ENCODE measurements at regions not wholly inside any gene's neighbourhood (a gene's known extent, or its start where the extent isn't known, plus 50 kb on each side); places are given as distances from the start of the nearest gene placed in this dataset.
"Not testable (repeated sequence)": the region's sequence is repeated elsewhere in the genome, so short reads cannot be mapped to it uniquely, and the experiment has no call there.

DNA sequence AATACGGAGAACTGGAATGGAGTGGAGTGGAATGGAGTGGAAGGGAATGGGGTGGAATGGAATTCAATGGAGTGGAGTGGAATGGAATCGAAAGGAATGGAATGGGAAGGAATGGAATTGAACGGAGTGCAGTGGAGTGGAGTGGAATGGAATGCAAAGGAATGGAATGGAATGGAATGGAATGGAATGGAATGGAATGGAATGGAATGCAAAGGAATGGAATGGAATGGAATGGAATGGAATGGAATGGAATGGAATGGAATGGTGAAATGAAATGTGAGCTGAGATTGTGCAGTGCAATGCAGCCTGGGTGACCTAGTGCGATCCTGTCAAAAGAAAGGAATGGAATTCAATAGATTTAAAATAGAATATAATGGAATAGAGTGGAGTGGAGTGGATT lies 357.3 kb upstream of the WSB1 start:
- CTCF ChIA-PET; ATAC-seq; DNase-seq; H3K4me3 Mint-ChIP-seq; H3K9me3 Mint-ChIP-seq (ENCODE audit: insufficient read depth); H3K36me3 Mint-ChIP-seq (ENCODE audit: low read depth); POLR2A ChIA-PET; H3K27ac Mint-ChIP-seq; H3K4me1 Mint-ChIP-seq (ENCODE audit: low read depth); H3K27me3 Mint-ChIP-seq (ENCODE audit: low read depth): not testable (repeated sequence)

DNA sequence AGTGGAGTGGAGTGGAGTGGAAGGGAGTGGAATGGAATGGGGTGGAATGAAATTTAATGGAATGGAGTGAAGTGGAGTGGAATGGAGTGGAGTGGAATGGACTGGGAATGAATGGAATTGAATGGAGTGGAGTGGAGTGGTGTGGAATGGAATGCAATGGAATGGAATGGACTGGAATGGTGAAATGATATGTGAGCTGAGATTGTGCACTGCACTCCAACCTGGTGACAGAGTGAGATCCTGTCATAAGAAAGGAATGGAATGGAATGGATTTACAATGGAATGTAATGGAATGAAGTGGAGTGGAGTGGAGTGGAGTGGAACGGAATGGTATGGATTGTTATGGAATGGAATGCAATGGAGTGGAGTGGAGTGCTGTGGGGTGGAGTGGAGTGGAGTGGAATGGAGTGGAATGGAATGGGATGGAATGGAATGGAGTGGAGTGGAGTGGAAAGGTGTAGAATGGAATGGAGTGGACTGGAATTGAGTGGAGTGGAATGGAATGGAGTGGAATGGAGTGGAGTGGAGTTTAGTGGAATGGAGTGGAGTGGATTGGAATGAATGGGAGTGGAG lies 356.1 kb upstream of the WSB1 start:
- H3K9me3 Mint-ChIP-seq (ENCODE audit: insufficient read depth); CTCF ChIA-PET; ATAC-seq; H3K27me3 Mint-ChIP-seq (ENCODE audit: low read depth); POLR2A ChIA-PET; H3K4me1 Mint-ChIP-seq (ENCODE audit: low read depth); DNase-seq; H3K36me3 Mint-ChIP-seq (ENCODE audit: low read depth); H3K4me3 Mint-ChIP-seq; H3K27ac Mint-ChIP-seq: not testable (repeated sequence)

- H3K27me3 Mint-ChIP-seq (ENCODE audit: low read depth); H3K27ac Mint-ChIP-seq; DNase-seq; H3K9me3 Mint-ChIP-seq (ENCODE audit: insufficient read depth); CTCF ChIA-PET; H3K4me3 Mint-ChIP-seq; POLR2A ChIA-PET; H3K4me1 Mint-ChIP-seq (ENCODE audit: low read depth); H3K36me3 Mint-ChIP-seq (ENCODE audit: low read depth); ATAC-seq: not testable (repeated sequence)
Observed at GRCh38 chr17:26939755-26940154, 354.2 kb upstream of the WSB1 start.

DNA sequence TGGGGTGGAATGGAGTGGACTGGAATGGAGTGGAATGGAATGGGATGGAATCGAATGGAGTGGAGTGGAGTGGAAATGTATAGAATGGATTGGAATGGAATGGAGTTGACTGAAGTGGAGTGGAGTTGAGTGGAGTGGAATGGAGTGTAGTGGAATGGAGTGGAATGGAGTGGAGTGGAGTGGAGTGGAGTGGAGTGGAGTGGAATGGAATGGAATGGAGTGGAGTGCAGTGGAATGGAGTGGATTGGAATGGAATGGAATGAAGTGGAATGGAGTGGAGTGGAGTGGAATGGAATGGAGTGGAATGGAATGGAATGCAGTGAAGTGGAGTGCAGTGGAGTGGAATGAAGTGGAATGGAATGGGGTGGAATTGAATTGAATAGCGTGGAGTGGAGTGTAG lies 353.3 kb upstream of the WSB1 start:
- POLR2A ChIA-PET; H3K27me3 Mint-ChIP-seq (ENCODE audit: low read depth); CTCF ChIA-PET; H3K9me3 Mint-ChIP-seq (ENCODE audit: insufficient read depth); H3K4me3 Mint-ChIP-seq; H3K4me1 Mint-ChIP-seq (ENCODE audit: low read depth); H3K27ac Mint-ChIP-seq; ATAC-seq; DNase-seq; H3K36me3 Mint-ChIP-seq (ENCODE audit: low read depth): not testable (repeated sequence)

GRCh38 chr17:26962255-26963162 lies 331.4 kb upstream of the WSB1 start:
- Mint-ChIP-seq H3K36me3 (ENCODE audit: low read depth) (peaks cover 4% of the 10 kb centered on the region), H3K27me3 (ENCODE audit: low read depth) (peaks cover 9% of the 10 kb centered on the region), H3K4me1 (ENCODE audit: low read depth) (no peaks in the 10 kb centered on the region), H3K27ac (no peak overlapping the region), H3K9me3 (ENCODE audit: insufficient read depth) (peaks cover 4% of the 10 kb centered on the region), H3K4me3 (peak overlapping the region; percentile 26)
- DNase-seq (no peak), ATAC-seq (no peak)
- ChIA-PET POLR2A (no interaction called here), CTCF (no interaction called here)

DNA sequence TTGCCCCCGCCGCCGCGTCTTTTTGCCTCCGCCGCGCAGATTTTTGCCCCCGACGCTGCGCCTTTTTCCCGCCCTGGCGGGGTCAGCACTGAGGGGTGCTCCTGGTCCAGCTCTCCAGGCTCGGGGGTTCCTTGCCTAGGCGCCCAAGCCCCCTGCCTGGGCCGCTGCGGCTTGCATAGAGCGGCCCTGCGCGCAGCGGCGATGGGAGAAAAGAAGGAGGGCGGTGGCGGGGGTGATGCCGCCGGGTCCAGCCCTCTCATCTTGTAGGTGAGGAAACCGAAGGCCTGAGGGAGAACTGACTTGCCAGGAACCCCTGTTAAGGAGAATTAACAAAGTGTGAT lies 330.8 kb upstream of the WSB1 start:
- ATAC-seq (no peak), DNase-seq (no peak)
- Mint-ChIP-seq H3K36me3 (ENCODE audit: low read depth) (peaks cover 4% of the 10 kb centered on the region), H3K9me3 (ENCODE audit: insufficient read depth) (peaks cover 4% of the 10 kb centered on the region), H3K27me3 (ENCODE audit: low read depth) (peaks cover 9% of the 10 kb centered on the region), H3K27ac (no peak overlapping the region), H3K4me1 (ENCODE audit: low read depth) (no peaks in the 10 kb centered on the region), H3K4me3 (no peak overlapping the region)
- ChIA-PET POLR2A (no interaction called here), CTCF (no interaction called here)

- H3K4me3 Mint-ChIP-seq; DNase-seq; ATAC-seq; CTCF ChIA-PET; POLR2A ChIA-PET; H3K4me1 Mint-ChIP-seq (ENCODE audit: low read depth); H3K36me3 Mint-ChIP-seq (ENCODE audit: low read depth); H3K27ac Mint-ChIP-seq; H3K27me3 Mint-ChIP-seq (ENCODE audit: low read depth): not testable (repeated sequence)
- H3K9me3 Mint-ChIP-seq (ENCODE audit: insufficient read depth) = peaks cover 10% of the 10 kb centered on the region
Observed at GRCh38 chr17:26965898-26966624, 327.9 kb upstream of the WSB1 start.

DNA sequence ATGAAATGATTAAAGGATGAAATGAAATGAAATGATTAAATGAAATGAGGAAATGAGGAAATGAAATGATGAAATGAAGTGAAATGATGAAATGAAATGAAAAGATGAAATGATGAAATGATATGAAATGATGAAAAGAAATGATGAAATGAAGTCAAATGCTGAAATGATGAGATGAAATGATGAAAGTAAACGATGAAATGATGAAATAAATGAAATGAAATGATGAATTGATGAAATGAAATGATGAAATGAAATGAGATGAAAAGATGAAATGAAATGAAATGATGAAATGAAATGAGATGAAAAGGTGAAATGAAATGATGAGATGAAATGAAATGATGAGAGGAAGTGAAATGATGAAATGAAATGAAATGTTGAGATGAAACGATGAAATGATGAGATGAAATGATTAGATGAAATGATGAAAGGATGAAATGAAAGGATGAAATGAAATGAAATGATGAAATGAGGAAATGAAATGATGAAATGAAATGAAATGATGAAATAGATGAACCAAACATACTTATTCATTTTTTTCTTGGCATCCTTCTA lies 327.2 kb upstream of the WSB1 start:
- CTCF ChIA-PET; H3K4me3 Mint-ChIP-seq; H3K27me3 Mint-ChIP-seq (ENCODE audit: low read depth); H3K36me3 Mint-ChIP-seq (ENCODE audit: low read depth); POLR2A ChIA-PET; H3K27ac Mint-ChIP-seq; ATAC-seq; H3K4me1 Mint-ChIP-seq (ENCODE audit: low read depth); DNase-seq: not testable (repeated sequence)
- peaks cover 10% of the 10 kb centered on the region for H3K9me3 Mint-ChIP-seq (ENCODE audit: insufficient read depth)

- H3K27ac Mint-ChIP-seq; ATAC-seq; H3K27me3 Mint-ChIP-seq (ENCODE audit: low read depth); H3K4me1 Mint-ChIP-seq (ENCODE audit: low read depth); CTCF ChIA-PET; DNase-seq; H3K4me3 Mint-ChIP-seq; POLR2A ChIA-PET; H3K36me3 Mint-ChIP-seq (ENCODE audit: low read depth): not testable (repeated sequence)
- H3K9me3 Mint-ChIP-seq (ENCODE audit: insufficient read depth) = peaks cover 11% of the 10 kb centered on the region
Observed at GRCh38 chr17:26981845-26982425, 312.0 kb upstream of the WSB1 start.

DNA sequence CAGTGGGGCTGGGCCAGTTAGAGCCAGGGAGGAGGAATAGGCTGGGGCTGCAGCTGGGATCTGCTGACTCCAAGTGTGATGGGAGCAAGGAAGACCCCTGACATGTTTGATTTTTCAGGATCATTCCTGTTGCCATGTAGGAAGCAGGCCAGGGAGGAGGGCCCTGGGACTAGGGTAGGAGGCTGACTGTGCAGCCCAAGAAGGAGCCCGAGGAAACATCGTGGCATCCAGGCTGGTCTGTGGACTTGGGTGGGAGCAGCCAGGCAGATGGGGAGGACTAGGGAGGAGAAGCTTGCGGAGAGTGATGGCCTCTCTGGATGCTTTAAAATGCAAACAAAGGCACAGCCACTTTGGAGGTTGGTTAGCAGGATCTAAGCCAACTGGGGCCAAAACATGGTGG lies 311.4 kb upstream of the WSB1 start:
- POLR2A ChIA-PET; ATAC-seq; CTCF ChIA-PET; H3K27ac Mint-ChIP-seq; H3K36me3 Mint-ChIP-seq (ENCODE audit: low read depth); H3K27me3 Mint-ChIP-seq (ENCODE audit: low read depth); DNase-seq; H3K4me3 Mint-ChIP-seq; H3K4me1 Mint-ChIP-seq (ENCODE audit: low read depth): not testable (repeated sequence)
- H3K9me3 Mint-ChIP-seq (ENCODE audit: insufficient read depth) = peaks cover 11% of the 10 kb centered on the region

- POLR2A ChIA-PET; ATAC-seq; CTCF ChIA-PET; H3K4me3 Mint-ChIP-seq; H3K27me3 Mint-ChIP-seq (ENCODE audit: low read depth); H3K4me1 Mint-ChIP-seq (ENCODE audit: low read depth); DNase-seq; H3K36me3 Mint-ChIP-seq (ENCODE audit: low read depth); H3K27ac Mint-ChIP-seq: not testable (repeated sequence)
- peaks cover 11% of the 10 kb centered on the region for H3K9me3 Mint-ChIP-seq (ENCODE audit: insufficient read depth)
Observed at GRCh38 chr17:26987851-26988250, 306.1 kb upstream of the WSB1 start.

- H3K36me3 Mint-ChIP-seq (ENCODE audit: low read depth); H3K27ac Mint-ChIP-seq; H3K9me3 Mint-ChIP-seq (ENCODE audit: insufficient read depth); POLR2A ChIA-PET; CTCF ChIA-PET; DNase-seq; H3K4me1 Mint-ChIP-seq (ENCODE audit: low read depth); ATAC-seq; H3K27me3 Mint-ChIP-seq (ENCODE audit: low read depth); H3K4me3 Mint-ChIP-seq: not testable (repeated sequence)
Observed at GRCh38 chr17:26994648-26995047, 299.3 kb upstream of the WSB1 start.
